ENCODE measurements at regions not wholly inside any gene's neighbourhood (a gene's known extent, or its start where the extent isn't known, plus 50 kb on each side); places are given as distances from the start of the nearest gene placed in this dataset.

- Histone ChIP-seq H3K4me3 (ENCODE audit: insufficient read depth, low read depth, low read length) (no peak overlapping the region), H3K79me1 (ENCODE audit: low read depth in 1 of 2, low read length in 2 of 2) (no peaks in the 10 kb centered on the region), H4K8ac (ENCODE audit: low read depth in 2 of 2, low read length in 2 of 2) (no peak overlapping the region), H2BK120ac (ENCODE audit: low read depth, low read length) (no peak overlapping the region), H3K9ac (ENCODE audit: low read depth, low read length) (no peak overlapping the region), H2BK5ac (ENCODE audit: low read depth, low read length, poor library complexity, severe bottlenecking) (no peak overlapping the region), H3K4me1 (ENCODE audit: control insufficient read depth, insufficient read depth, low read length) (no peaks in the 10 kb centered on the region), H3K4ac (ENCODE audit: low read depth, low read length) (no peak overlapping the region), H4K91ac (ENCODE audit: insufficient read depth, low read depth, low read length) (no peak overlapping the region), H4K5ac (ENCODE audit: low read depth, low read length) (no peak overlapping the region), H2AK9ac (replicated peaks; ENCODE audit: low read depth, low read length, poor library complexity) (no peak overlapping the region), H3K27me3 (ENCODE audit: control insufficient read depth, insufficient read depth, low read length) (peaks cover 18% of the 10 kb centered on the region), H3K23ac (ENCODE audit: low read depth, low read length) (no peak overlapping the region), H3K18ac (ENCODE audit: low read depth, low read length) (no peak overlapping the region), H2BK15ac (ENCODE audit: low read depth, low read length) (no peak overlapping the region), H3K36me3 (ENCODE audit: control insufficient read depth, insufficient read depth, low read length) (no peaks in the 10 kb centered on the region), H3K56ac (ENCODE audit: extremely low read depth, insufficient read depth, low read length) (no peak overlapping the region), H3K9me1 (ENCODE audit: insufficient read depth, low read length) (no peaks in the 10 kb centered on the region), H3K27ac (ENCODE audit: insufficient read depth, low read length) (no peak overlapping the region), H3K4me2 (ENCODE audit: low read depth, low read length) (no peak overlapping the region), H2BK20ac (ENCODE audit: low read depth, low read length) (no peak overlapping the region), H2AFZ (replicated peaks; ENCODE audit: low read length, poor library complexity) (no peak overlapping the region), H4K20me1 (ENCODE audit: insufficient read depth, low read length) (no peaks in the 10 kb centered on the region), H3K9me3 (ENCODE audit: control insufficient read depth, insufficient read depth, low read length) (no peaks in the 10 kb centered on the region), H2AK5ac (ENCODE audit: low read depth, low read length) (no peak overlapping the region), H3K14ac (replicated peaks; ENCODE audit: low read depth, low read length) (no peak overlapping the region)
- no TSS peak for BruUV-seq (replicated peaks)
- TF ChIP-seq SMC3 (IDR thresholded peaks at IDR 0.05; ENCODE audit: low read depth, low read length) = no peak
- no peak for TF ChIP-seq CTCF (conservative IDR thresholded peaks at IDR 0.05; ENCODE audit: low read depth, low read length)
- no peak for TF ChIP-seq ELK1 (IDR thresholded peaks at IDR 0.05; ENCODE audit: borderline replicate concordance, low read depth, low read length)
- TF ChIP-seq MAZ (IDR thresholded peaks at IDR 0.05; ENCODE audit: borderline replicate concordance, low read depth, low read length) = no peak
- no peak for TF ChIP-seq USF2 (IDR thresholded peaks at IDR 0.05; ENCODE audit: low read depth, low read length)
- TF ChIP-seq RFX5 (IDR thresholded peaks at IDR 0.05; ENCODE audit: low read depth, low read length) = no peak
- no peak for TF ChIP-seq CHD1 (IDR thresholded peaks at IDR 0.05; ENCODE audit: low read depth, low read length)
- no peak for TF ChIP-seq RAD21 (IDR thresholded peaks at IDR 0.05; ENCODE audit: low read length)
- no peak for TF ChIP-seq RCOR1 (IDR thresholded peaks at IDR 0.05; ENCODE audit: insufficient replicate concordance, low read length)
- no peak for TF ChIP-seq NFE2L2 (IDR thresholded peaks at IDR 0.05; ENCODE audit: low read depth, low read length)
- no peak for TF ChIP-seq MAFK (IDR thresholded peaks at IDR 0.05; ENCODE audit: low read depth, low read length)
- no peak for TF ChIP-seq POLR2A (IDR thresholded peaks at IDR 0.05; ENCODE audit: low read depth, low read length)
- no peak for TF ChIP-seq BHLHE40 (IDR thresholded peaks at IDR 0.05; ENCODE audit: low read depth, low read length)
- no peak for TF ChIP-seq FOS (IDR thresholded peaks at IDR 0.05; ENCODE audit: low read depth, low read length)
- no peak for TF ChIP-seq CEBPB (IDR thresholded peaks at IDR 0.05; ENCODE audit: low read depth, low read length)
- TF ChIP-seq MXI1 (IDR thresholded peaks at IDR 0.05; ENCODE audit: borderline replicate concordance, low read depth, low read length) = no peak
- POLR2A ChIA-PET (ENCODE audit: unreplicated experiment) = no interaction called here
- dilution Hi-C loops (cut with HindIII; ENCODE audit: low sequenced_read_pairs, unreplicated experiment) = no loop called here
- ATAC-seq (ENCODE audit: low read depth) (no peak), DNase-seq (no peak)
- no CpG with 5 or more reads among the region's 4 CpGs for WGBS, 2 experiments (ENCODE audit: extremely low coverage in 2 of 2, insufficient read length in 1 of 2)
- CTCF ChIA-PET = no interaction called here
- intact Hi-C loops (cut with micrococcal nuclease) = no loop called here
- in situ Hi-C loops (cut with MboI; ENCODE audit: low sequenced_read_pairs) = no loop called here
Observed at GRCh38 chr3:13258280-13258679, 161.8 kb downstream of the NUP210 start.
